ENCODE measurements at regions not wholly inside any gene's neighbourhood (a gene's known extent, or its start where the extent isn't known, plus 50 kb on each side); places are given as distances from the start of the nearest gene placed in this dataset.

DNA sequence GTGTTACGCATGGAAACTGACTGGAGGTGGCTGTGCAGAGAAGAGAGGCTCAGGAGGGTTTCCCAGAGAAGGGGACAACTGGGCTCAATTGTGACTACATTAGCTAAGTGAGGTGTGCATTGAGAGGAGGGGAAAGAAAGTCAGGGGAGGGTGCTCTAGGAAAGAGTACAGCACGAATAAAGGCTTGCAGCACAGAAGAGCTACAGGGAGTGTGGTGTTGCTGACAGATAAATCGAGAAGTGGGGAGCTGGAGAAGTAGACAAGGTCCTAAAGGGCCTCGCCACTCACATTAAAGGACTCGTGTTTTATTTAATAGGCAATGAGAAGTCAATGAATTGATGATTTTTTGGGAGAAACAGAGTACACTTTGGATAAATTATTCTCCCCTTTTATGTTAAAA is 65.7 kb upstream of the CTAGE1 start:
- H3K36me3 ChIP-seq (replicated peaks), result no peaks in the 10 kb centered on the region
- H3K4me3 ChIP-seq (ENCODE audit: low read depth, low read length), result no peak overlapping the region
- in situ Hi-C loops (cut with HindIII; ENCODE audit: low pct_ligation_motif_present, low sequenced_read_pairs), result no loop called here
- no peak overlapping the region for H3K27ac ChIP-seq
- TF ChIP-seq, protein P1, sequence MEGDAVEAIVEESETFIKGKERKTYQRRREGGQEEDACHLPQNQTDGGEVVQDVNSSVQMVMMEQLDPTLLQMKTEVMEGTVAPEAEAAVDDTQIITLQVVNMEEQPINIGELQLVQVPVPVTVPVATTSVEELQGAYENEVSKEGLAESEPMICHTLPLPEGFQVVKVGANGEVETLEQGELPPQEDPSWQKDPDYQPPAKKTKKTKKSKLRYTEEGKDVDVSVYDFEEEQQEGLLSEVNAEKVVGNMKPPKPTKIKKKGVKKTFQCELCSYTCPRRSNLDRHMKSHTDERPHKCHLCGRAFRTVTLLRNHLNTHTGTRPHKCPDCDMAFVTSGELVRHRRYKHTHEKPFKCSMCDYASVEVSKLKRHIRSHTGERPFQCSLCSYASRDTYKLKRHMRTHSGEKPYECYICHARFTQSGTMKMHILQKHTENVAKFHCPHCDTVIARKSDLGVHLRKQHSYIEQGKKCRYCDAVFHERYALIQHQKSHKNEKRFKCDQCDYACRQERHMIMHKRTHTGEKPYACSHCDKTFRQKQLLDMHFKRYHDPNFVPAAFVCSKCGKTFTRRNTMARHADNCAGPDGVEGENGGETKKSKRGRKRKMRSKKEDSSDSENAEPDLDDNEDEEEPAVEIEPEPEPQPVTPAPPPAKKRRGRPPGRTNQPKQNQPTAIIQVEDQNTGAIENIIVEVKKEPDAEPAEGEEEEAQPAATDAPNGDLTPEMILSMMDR (IDR thresholded peaks at IDR 0.05; ENCODE audit: low read depth, low read length, missing control alignments), result no peak
- DNase-seq, result no peak
- H3K27me3 ChIP-seq (replicated peaks), result no peaks in the 10 kb centered on the region

DNA sequence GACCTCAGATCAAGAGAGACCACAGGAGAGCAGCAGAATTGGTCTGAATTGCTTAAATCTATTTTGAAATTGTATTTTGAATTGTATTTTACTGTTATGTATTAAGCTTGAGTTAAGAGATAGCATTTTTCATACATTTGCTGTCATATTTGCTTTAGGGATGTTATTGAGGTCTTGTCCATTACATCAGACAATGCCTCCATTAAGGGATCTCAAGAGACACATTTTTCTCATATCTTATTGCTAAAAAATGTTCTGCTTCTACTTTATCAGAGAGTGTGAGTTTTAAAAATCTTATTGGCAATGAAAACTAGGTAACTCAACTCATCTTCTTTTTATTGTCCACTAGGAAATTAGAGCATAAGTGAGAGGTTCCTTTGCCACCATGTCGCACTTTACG is 66.8 kb upstream of the CTAGE1 start:
- no peak overlapping the region for H3K27ac ChIP-seq
- no peaks in the 10 kb centered on the region for H3K36me3 ChIP-seq (replicated peaks)
- H3K27me3 ChIP-seq (replicated peaks), result no peaks in the 10 kb centered on the region
- TF ChIP-seq, protein P1 (IDR thresholded peaks at IDR 0.05; ENCODE audit: low read depth, low read length, missing control alignments), result no peak
- in situ Hi-C loops (cut with HindIII; ENCODE audit: low pct_ligation_motif_present, low sequenced_read_pairs), result no loop called here
- no peak for DNase-seq
- no peak overlapping the region for H3K4me3 ChIP-seq (ENCODE audit: low read depth, low read length)

DNA sequence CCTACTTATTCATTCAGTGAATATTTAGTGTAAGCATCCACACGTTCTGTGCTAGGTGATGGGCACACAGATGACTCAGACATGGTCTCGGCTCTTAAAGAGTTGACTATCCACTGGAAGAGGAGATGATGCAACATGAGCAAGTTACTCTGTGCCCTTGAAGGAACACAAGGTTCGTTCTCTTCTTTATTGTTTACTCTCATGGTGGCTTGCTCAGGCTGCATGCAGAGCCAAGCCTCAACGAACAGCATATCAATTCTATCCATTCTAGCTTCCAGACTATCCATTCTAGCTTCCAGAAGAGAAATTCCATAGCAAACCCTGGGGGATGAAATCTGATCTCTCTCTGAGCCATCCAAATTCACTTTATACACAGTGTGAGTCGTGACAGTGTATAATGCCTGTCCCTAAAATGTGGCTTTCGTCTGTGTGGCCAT is 68.1 kb upstream of the CTAGE1 start:
- DNase-seq, result no peak
- Histone ChIP-seq H3K27ac (no peak overlapping the region), H3K27me3 (replicated peaks) (no peaks in the 10 kb centered on the region), H3K4me3 (ENCODE audit: low read depth, low read length) (no peak overlapping the region), H3K36me3 (replicated peaks) (no peaks in the 10 kb centered on the region)
- in situ Hi-C loops (cut with HindIII; ENCODE audit: low pct_ligation_motif_present, low sequenced_read_pairs), result no loop called here
- TF ChIP-seq, protein P1 (IDR thresholded peaks at IDR 0.05; ENCODE audit: low read depth, low read length, missing control alignments), result no peak

DNA sequence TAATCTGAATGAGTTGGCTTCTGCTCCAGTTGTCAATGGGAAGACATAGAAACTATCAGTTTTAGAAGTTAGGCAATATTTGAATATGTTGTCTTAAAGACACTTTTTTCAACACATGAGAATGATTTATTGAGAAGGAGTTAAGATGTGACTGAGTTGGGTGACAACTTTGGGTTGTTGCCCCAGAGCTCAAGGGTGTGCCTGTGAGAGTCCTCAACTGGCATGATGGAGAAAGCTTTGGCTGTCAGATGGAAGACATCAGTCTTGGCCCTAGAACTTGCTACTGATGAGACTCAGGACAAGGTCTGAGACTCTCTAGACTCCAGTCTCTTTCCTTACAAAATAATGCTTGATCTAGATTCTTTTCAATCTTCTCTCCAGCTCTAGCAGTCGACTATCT is 69.0 kb upstream of the CTAGE1 start:
- H3K4me3 ChIP-seq (ENCODE audit: low read depth, low read length), result no peak overlapping the region
- no peaks in the 10 kb centered on the region for H3K27me3 ChIP-seq (replicated peaks)
- no peak overlapping the region for H3K27ac ChIP-seq
- H3K36me3 ChIP-seq (replicated peaks), result no peaks in the 10 kb centered on the region
- in situ Hi-C loops (cut with HindIII; ENCODE audit: low pct_ligation_motif_present, low sequenced_read_pairs), result no loop called here
- TF ChIP-seq, protein P1 (IDR thresholded peaks at IDR 0.05; ENCODE audit: low read depth, low read length, missing control alignments), result no peak
- DNase-seq, result no peak

DNA sequence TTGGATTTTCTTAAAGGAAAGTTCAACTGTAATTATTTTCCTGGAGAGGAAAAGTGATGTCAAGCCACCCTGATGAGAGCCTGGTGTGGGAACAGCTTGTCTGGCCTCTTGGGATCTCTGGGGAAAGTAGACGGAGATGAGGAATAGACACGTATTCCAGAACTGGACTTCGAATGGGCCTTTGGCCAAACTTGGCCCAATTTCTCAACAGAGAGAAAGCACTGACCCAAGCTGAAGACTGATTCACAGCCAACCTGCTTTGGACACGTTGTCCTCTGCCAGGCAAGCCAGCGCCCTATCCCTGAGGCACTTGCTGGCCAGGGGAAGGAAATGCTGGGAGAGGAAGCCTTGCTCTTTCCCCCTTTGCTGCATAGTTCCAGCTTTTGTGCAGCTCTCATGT is 70.8 kb upstream of the CTAGE1 start:
- Histone ChIP-seq H3K27me3 (replicated peaks) (no peaks in the 10 kb centered on the region), H3K27ac (no peak overlapping the region), H3K36me3 (replicated peaks) (no peaks in the 10 kb centered on the region), H3K4me3 (ENCODE audit: low read depth, low read length) (no peak overlapping the region)
- TF ChIP-seq, protein P1 (IDR thresholded peaks at IDR 0.05; ENCODE audit: low read depth, low read length, missing control alignments), result no peak
- DNase-seq, result no peak
- in situ Hi-C loops (cut with HindIII; ENCODE audit: low pct_ligation_motif_present, low sequenced_read_pairs), result no loop called here

DNA sequence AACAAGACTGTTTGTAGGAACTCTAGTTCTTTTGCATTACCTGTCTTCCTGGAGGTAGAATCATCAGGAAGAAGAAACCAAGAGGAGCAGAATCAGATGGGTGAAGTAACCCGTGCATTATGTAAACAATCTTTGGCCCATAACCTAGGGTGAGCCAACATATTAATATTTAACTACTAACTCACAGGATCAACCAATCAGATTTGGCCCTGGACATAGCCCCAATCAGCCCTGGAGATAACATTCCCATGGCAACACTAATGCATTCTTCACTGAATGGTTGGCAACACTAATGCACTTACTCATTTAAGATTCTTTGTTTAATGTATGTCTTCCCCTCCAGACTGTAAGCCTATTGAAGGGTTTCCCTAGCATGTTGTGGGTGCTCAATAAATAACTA is 72.0 kb upstream of the CTAGE1 start:
- Histone ChIP-seq H3K36me3 (replicated peaks) (no peaks in the 10 kb centered on the region), H3K4me3 (ENCODE audit: low read depth, low read length) (no peak overlapping the region), H3K27me3 (replicated peaks) (no peaks in the 10 kb centered on the region), H3K27ac (no peak overlapping the region)
- TF ChIP-seq, protein P1 (IDR thresholded peaks at IDR 0.05; ENCODE audit: low read depth, low read length, missing control alignments), result no peak
- no peak for DNase-seq
- in situ Hi-C loops (cut with HindIII; ENCODE audit: low pct_ligation_motif_present, low sequenced_read_pairs), result no loop called here
